ENCODE measurements at regions not wholly inside any gene's neighbourhood (a gene's known extent, or its start where the extent isn't known, plus 50 kb on each side); places are given as distances from the start of the nearest gene placed in this dataset.

- TF ChIP-seq REST (IDR thresholded peaks at IDR 0.05; ENCODE audit: insufficient read depth in 1 of 2, low read depth in 2 of 2, low read length in 2 of 2) (no peak), POLR2AphosphoS5 (IDR thresholded peaks at IDR 0.05; ENCODE audit: low read depth, low read length) (no peak), TAF1 (IDR thresholded peaks at IDR 0.05; ENCODE audit: borderline replicate concordance, insufficient read depth, low read length) (no peak), SIN3A (IDR thresholded peaks at IDR 0.05; ENCODE audit: borderline replicate concordance, insufficient read depth, low read length) (no peak), FOXP2 (optimal IDR thresholded peaks at IDR 0.05; ENCODE audit: borderline replicate concordance, extremely low read depth, extremely low read length, insufficient read depth) (no peak)
Measured at GRCh38 chr3:117666812-117667211, 957.2 kb downstream of the TUSC7 start.

Data from PFSK-1 (cell line).